Kidney capillary endothelial cell (primary cell): ENCODE measurements at regions not wholly inside any gene's neighbourhood (a gene's known extent, or its start where the extent isn't known, plus 50 kb on each side); places are given as distances from the start of the nearest gene placed in this dataset.

ENCODE experiments used
- DNase-seq: peaks from one replicate; pipeline ENCODE4 v3.0.0-alpha.2; 2018; ENCODE audit warnings: low spot score

DNA sequence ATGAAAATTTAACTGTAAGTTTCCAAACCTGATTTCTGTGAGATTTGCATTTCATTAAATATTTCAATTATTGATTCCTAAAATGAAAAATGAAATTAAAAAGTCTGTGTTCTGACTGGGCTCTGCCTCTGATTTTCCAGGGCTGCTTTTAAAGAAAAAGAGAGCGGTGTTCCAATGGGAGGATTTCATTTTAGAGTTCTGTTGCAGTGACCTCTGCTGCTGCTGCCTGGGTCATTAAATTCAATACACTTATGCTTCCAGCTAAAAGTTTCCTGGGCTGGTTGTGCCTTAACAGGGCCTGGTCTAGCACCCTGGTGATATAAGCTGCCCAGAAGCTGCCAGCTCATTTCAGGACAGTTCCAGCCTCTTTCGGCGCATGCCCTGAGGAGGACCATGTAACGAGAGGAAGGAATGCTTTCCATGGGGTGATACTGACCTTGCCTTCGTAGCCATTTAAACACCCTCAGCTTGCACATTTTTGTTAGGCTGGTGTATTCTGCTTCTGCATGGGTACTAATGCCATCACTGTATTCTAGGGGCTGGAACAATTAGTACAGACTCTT is 93.3 kb downstream of the TMEM174 start:
- no peak for DNase-seq

DNA sequence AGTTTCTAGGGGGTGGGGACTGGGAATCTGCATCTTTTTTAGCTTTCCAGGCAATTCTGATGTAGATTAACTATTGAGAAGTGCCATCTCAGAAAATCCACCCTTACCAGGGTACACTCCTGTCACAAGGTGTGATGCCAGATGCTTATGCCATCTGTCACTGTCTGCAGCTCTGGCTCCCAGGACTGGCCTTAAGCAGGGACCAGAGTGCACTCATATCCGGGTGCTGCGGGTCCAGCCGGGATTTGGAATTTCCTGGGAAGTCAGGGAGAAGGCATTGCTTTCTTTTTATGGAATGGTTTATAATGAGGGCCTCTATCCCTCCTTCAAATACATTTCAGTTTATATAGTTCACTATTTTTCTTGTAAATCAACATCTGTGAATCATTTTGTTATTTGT is 92.6 kb downstream of the TMEM174 start:
- DNase-seq = peak; percentile 36

- no peak for DNase-seq
Measured at GRCh38 chr5:73264631-73265030, 91.6 kb downstream of the TMEM174 start.

DNA sequence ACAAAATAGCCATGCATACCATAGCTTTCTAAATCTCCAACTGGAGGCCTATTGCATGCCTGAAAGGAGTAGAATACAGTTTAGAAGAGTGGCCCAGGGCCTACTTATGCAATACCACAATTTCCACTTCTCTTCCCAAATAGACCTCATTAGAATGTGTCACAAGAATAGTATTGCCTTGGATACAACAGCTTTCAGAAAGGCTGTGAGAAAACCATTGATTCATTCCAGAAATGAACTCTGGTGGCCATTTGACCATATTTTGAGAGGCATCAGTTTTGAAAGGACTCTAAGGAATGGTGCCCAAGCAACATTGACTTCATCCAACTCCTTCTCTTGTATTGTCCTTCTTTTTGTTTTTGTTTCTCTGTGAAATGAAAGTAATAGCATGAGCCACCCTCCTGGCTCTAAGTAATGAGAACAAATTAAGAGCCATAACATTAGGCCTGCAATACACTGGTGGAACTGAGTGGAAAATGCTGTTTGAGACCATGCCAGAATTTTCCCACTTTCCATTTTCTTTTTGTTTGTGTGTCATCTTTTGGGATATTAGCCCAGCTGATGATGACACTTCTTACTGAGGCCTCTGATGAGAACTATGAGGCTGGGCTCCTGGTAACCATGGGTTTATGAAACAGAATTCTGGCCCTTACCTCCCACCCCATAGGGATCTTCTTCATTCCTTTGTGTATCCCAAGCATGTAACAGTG is 90.2 kb downstream of the TMEM174 start:
- no peak for DNase-seq

GRCh38 chr5:73256862-73257261 is 83.9 kb downstream of the TMEM174 start:
- peak; percentile 50 for DNase-seq

- DNase-seq = no peak
Measured at GRCh38 chr5:73256462-73256861, 83.5 kb downstream of the TMEM174 start.

DNA sequence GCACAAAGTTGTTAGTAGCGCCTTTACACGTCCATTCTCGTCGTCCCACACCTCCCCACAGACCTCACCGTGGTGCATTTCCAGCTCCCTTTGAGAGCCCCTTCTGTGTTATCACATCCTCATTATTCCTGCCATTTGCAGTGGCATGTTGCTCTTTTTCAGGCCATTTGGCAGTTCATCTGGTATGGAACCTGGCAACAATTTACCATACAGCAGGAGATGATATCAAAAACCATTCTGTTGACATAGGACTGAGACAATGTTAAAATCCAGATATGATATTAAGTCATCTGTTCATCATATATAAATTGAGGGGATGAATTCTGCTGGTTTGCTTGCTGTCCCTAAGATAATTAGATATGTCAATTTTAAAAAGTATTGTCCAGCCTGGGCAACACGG is 83.0 kb downstream of the TMEM174 start:
- no peak for DNase-seq

DNA sequence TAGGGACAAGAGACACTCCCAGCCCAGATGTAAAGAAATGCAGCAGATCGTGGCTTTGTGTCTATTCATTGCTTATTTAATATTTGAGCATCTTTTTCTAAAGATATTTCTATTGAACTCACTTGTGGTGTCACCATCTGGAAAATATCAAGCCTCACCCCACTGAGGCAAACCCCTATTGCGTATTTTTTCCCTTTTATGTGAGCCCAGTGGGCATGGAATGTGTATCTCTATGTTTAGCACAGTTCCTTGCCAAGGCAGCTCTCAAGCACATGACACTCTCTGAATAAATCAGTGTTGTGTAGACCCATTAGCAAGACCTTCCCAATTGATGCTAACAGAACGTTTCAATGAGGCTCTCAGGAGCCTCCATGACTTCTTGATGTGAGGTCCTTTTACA is 81.6 kb downstream of the TMEM174 start:
- DNase-seq = no peak

DNA sequence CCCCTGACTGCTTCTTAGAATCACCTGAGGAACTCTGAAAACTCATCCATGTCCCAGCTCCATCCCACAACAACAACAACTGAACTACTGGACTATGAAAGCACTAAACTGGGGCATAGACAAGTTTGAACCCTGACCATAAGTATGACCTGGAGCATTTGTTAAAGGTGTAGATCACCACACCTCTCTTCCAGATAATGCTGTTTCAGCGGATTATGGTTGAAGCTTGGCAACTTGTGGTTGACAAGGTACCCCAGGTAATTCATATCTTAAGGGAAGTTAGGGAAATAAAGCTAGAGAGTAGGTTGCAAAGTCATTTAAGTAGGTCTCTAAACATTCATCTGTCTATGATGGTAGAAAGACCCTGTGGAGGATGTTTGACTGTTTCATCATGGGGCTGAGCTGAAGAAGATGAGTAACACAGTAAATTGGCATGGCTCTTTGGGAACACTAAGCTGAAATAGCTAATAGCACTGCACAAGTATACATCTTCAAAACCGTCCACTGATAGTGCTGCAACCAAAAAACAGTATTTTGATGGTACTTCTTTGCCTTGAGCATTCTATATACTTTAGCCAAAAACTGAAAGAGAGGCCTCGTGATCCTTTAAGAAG is 80.2 kb downstream of the TMEM174 start:
- DNase-seq = no peak

DNA sequence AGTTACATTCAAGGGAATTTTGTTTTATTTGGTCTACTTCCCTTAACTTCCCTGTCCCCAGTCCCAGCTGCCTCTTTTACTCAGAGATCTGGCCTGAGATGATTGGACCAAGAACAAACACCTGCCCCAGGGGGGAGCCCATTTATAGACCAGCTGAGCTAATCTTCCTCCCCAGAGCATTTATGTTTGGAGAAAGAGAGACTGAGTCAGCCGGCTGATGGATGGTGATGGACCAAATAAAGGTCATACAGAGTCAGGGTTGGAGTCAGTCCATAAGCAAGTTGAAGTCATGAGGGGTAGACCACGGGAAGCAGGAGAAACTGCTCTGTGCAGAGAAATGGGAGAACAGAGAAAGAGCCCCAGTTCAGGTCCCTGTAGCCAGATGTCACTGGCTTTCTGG is 77.7 kb downstream of the TMEM174 start:
- DNase-seq = no peak

- DNase-seq = no peak
Measured at GRCh38 chr5:73242735-73243134, 69.7 kb downstream of the TMEM174 start.

DNA sequence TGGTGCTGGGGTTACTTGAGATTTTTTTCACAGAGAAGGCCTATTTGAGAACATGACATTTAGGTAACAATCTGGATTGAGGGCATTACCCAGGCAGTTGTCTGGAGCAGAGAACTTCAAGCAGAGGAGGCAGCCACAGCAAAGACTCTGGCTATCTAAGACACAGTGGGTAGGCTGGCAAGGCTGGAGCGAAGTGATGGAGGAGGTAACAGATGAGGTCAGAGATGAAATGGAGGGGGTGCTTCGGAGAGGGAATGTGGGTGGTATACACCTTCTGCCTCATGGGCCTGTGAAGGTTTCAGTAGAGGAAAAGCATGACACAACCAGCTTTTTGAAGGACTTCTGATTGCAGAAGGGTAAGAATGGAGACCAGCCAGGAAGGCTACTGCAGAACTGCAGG is 65.9 kb downstream of the TMEM174 start:
- DNase-seq = no peak

DNA sequence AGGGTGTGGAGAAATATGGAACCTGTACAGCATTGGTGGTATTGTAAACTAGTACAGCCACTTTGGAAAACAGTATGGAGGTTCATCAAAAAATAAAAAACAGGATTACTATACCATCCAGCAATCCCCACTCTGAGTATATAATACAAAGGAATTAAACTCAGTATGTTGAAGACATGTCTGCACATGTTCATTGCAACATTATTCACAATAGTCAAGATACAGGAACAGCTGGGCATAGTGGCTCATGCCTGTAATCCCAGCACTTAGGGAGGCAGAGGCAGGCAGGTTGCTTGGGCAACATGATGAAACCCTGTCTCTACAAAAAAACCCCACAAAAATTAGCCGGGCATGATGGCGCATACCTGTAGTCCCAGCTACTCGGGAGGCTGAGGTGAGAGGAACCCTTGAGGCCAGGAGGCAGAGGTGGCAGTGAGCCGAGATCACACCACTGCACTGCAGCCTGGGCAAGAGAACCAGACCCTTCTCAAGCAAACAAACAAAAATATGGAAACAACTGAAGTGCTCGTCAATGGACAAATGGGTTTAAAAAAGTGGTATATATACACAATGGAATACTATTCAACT is 63.6 kb downstream of the TMEM174 start:
- no peak for DNase-seq

DNA sequence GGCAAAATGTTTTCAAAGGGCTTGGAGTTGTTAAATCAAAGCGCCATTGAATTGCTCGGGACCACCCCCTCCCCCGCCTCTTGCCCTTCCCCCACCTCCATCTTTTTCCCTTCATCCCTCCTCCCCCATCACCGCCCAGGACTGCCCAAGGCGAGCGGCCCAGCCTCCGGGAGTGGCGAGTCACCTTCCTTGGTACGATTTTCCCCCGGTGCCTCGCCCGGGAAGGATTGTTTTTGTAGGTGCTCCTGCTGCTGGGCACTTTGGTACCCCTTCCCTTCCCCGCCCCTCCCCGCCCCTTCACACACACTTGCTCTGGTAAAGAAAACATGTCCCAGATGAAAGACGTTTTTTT is 61.2 kb downstream of the TMEM174 start:
- DNase-seq = no peak

DNA sequence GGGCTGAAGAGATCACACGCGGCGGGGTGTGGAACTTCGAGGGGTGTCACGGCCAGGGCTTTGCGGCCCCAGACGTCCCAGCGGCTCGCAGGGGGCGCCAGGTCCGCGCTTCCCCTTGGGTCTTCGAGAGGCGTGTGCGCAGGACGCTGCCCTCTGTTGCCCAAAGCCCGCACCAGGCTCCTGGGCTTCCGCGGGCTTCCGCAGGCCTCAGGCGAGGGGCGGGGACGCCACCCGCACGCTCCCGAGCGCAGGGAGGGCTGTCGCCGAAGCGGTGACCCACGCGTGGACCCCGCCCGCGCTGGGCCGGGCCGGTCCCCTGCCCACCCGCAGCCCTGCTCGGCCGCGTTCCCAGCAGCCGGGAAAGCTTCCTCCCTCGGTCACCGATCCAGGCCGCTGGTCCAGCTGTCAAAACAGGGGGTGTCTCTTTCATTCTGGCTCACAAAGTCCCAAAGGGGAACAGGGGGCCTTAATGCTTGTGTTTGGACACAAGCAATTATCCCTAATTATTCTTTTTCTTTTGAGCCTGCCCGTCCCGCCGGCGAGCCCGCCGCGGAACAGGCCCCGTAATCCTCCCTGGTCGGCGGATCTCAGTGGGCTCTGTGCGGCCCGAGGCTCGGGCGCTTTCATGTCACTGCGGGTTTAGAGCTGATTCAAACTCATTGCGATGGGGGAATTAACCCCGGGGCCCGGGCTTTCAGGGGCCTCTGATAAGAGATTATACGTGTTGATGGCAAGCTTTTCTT is 60.6 kb downstream of the TMEM174 start:
- no peak for DNase-seq

GRCh38 chr5:73233053-73233460 is 60.1 kb downstream of the TMEM174 start:
- no peak for DNase-seq

- no peak for DNase-seq
Measured at GRCh38 chr5:73232266-73233041, 59.5 kb downstream of the TMEM174 start.

GRCh38 chr5:73231246-73231778 is 58.3 kb downstream of the TMEM174 start:
- DNase-seq = no peak

DNA sequence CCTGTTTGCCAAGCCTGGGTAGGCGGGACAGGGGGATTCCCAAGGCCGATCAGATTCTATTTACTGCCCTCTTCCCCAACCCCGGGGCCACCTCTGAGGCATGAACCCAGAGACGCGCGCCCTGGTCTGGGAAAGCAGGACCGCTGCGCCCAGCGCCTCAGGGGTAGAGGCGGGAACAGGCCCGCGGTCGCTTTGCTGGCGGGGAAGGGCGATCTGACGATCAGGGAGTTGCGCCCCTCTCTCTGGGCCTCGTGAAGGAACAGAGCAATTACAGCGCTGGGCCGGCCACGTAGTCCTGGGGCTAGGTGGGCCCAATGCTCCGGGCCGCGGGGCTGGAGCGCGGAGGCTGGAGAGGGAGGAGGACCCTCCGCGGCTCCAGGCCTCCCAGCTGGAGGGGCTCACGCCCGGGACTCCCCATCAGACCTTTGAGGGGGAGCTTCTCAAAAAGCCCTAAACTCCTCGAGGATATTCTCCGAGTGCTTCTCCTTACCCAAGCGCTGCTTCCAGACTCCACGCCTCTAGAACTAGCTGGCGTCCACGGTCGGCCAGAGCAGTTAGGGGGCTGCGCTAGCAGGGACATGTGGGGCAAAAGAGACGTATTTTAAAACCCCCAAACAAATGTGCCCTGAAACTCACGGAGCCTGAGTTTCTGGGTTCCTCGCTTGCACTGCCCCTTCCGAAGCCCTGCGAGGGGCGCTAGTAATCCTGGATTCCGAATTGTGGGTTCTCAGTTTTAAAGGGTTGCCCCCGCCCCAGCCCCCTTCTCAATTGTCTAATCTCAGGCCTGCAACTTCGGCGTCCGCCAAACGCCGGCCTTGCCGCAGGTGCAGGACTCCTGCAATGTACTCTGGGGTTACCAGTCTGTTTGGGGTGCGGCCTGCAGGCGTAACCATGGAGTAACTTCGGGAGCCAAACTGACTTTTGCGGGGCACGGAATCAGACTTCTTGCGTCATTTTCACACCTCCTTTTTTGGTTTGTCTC is 57.6 kb downstream of the TMEM174 start:
- no peak for DNase-seq

GRCh38 chr5:73229271-73229670 is 56.3 kb downstream of the TMEM174 start:
- DNase-seq = no peak
